ENCODE measurements at regions not wholly inside any gene's neighbourhood (a gene's known extent, or its start where the extent isn't known, plus 50 kb on each side); places are given as distances from the start of the nearest gene placed in this dataset.

DNA sequence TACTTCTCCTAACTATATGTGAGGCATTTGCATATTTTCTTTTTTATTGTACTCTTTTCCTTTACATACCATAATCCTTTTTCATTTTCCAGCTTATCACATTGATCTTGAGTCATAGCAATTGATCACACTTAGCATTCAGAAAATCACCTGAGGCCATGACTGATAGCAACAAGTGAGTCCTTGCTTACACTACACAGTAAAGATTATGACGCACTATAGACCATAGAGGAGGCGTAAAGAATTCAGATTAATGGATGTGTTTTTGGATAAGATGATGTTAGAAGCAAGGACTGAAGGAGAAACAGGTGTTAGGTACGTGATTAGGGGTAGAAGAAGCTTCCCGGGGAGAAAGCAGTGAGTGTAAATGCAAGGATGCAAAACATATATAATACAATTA, 637.7 kb downstream of the ETNK1 start (continued):
- TF ChIP-seq, protein P1, sequence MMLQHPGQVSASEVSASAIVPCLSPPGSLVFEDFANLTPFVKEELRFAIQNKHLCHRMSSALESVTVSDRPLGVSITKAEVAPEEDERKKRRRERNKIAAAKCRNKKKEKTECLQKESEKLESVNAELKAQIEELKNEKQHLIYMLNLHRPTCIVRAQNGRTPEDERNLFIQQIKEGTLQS (CRISPR knock-in tag; conservative IDR thresholded peaks at IDR 0.05) = no peak

DNA sequence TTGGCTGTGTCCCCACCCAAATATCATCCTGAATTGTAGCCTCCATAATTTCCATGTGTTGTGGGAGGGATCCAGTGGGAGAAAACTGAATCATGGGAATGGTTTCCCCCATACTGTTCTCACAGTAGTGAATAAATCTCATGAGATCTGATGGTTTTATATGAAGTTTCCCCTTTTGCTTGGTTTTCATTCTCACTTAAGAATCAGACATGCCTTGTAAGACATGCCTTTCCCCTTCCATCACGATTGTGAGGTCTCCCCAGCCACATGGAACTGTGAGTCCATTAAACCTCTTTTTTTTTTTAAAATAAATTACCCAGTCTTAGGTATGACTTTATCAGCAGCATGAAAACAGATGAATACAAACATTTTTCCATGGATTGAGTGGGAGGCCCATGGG, 652.9 kb downstream of the ETNK1 start:
- Mint-ChIP-seq H3K4me3 (no peak overlapping the region), H3K27ac (no peak overlapping the region), H3K4me1 (no peaks in the 10 kb centered on the region), H3K27me3 (ENCODE audit: low read depth) (no peaks in the 10 kb centered on the region), H3K36me3 (no peaks in the 10 kb centered on the region), H3K9me3 (peaks cover 8% of the 10 kb centered on the region)
- ATAC-seq (no peak), DNase-seq (ENCODE audit: low spot score) (no peak)
- CTCF ChIA-PET = no interaction called here
- POLR2A ChIA-PET = no interaction called here
- TF ChIP-seq, protein P2, sequence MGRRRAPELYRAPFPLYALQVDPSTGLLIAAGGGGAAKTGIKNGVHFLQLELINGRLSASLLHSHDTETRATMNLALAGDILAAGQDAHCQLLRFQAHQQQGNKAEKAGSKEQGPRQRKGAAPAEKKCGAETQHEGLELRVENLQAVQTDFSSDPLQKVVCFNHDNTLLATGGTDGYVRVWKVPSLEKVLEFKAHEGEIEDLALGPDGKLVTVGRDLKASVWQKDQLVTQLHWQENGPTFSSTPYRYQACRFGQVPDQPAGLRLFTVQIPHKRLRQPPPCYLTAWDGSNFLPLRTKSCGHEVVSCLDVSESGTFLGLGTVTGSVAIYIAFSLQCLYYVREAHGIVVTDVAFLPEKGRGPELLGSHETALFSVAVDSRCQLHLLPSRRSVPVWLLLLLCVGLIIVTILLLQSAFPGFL (CRISPR knock-in tag; IDR thresholded peaks at IDR 0.05; ENCODE audit: borderline replicate concordance) = no peak
- TF ChIP-seq ZNF396 (CRISPR knock-in tag; IDR thresholded peaks at IDR 0.05; ENCODE audit: borderline replicate concordance) = no peak
- TF ChIP-seq, protein P3, sequence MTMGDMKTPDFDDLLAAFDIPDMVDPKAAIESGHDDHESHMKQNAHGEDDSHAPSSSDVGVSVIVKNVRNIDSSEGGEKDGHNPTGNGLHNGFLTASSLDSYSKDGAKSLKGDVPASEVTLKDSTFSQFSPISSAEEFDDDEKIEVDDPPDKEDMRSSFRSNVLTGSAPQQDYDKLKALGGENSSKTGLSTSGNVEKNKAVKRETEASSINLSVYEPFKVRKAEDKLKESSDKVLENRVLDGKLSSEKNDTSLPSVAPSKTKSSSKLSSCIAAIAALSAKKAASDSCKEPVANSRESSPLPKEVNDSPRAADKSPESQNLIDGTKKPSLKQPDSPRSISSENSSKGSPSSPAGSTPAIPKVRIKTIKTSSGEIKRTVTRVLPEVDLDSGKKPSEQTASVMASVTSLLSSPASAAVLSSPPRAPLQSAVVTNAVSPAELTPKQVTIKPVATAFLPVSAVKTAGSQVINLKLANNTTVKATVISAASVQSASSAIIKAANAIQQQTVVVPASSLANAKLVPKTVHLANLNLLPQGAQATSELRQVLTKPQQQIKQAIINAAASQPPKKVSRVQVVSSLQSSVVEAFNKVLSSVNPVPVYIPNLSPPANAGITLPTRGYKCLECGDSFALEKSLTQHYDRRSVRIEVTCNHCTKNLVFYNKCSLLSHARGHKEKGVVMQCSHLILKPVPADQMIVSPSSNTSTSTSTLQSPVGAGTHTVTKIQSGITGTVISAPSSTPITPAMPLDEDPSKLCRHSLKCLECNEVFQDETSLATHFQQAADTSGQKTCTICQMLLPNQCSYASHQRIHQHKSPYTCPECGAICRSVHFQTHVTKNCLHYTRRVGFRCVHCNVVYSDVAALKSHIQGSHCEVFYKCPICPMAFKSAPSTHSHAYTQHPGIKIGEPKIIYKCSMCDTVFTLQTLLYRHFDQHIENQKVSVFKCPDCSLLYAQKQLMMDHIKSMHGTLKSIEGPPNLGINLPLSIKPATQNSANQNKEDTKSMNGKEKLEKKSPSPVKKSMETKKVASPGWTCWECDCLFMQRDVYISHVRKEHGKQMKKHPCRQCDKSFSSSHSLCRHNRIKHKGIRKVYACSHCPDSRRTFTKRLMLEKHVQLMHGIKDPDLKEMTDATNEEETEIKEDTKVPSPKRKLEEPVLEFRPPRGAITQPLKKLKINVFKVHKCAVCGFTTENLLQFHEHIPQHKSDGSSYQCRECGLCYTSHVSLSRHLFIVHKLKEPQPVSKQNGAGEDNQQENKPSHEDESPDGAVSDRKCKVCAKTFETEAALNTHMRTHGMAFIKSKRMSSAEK (CRISPR knock-in tag; IDR thresholded peaks at IDR 0.05; ENCODE audit: borderline replicate concordance) = no peak
- TF ChIP-seq ZNF219 (CRISPR knock-in tag; IDR thresholded peaks at IDR 0.05; ENCODE audit: borderline replicate concordance) = no peak

DNA sequence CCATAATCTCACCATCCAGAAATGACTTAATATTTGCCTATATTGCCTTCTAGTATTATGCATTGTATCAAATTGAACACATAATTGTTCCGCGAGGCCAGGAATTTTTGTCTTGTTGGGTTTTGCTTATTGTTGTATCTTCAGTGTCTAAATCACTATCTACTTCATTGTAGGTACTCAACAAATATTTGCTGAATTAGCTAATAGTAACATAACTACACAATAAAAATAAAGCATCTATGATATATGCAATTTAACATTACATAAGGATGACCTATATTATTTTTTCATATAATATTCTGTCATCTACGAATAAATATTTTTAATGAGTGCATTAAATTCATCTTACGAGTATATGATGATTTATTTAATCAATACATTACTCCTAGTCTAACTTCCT, 656.3 kb downstream of the ETNK1 start:
- Mint-ChIP-seq H3K27me3 (ENCODE audit: low read depth) (no peaks in the 10 kb centered on the region), H3K4me3 (no peak overlapping the region), H3K36me3 (no peaks in the 10 kb centered on the region), H3K27ac (no peak overlapping the region), H3K9me3 (peaks cover 20% of the 10 kb centered on the region), H3K4me1 (no peaks in the 10 kb centered on the region)
- ChIA-PET POLR2A (no interaction called here), CTCF (no interaction called here)
- no peak for ATAC-seq
- DNase-seq (ENCODE audit: low spot score) = no peak
- TF ChIP-seq, protein P4, sequence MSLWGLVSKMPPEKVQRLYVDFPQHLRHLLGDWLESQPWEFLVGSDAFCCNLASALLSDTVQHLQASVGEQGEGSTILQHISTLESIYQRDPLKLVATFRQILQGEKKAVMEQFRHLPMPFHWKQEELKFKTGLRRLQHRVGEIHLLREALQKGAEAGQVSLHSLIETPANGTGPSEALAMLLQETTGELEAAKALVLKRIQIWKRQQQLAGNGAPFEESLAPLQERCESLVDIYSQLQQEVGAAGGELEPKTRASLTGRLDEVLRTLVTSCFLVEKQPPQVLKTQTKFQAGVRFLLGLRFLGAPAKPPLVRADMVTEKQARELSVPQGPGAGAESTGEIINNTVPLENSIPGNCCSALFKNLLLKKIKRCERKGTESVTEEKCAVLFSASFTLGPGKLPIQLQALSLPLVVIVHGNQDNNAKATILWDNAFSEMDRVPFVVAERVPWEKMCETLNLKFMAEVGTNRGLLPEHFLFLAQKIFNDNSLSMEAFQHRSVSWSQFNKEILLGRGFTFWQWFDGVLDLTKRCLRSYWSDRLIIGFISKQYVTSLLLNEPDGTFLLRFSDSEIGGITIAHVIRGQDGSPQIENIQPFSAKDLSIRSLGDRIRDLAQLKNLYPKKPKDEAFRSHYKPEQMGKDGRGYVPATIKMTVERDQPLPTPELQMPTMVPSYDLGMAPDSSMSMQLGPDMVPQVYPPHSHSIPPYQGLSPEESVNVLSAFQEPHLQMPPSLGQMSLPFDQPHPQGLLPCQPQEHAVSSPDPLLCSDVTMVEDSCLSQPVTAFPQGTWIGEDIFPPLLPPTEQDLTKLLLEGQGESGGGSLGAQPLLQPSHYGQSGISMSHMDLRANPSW (CRISPR knock-in tag; conservative IDR thresholded peaks at IDR 0.05; ENCODE audit: low read depth) = no peak
- TF ChIP-seq NFATC4 (CRISPR knock-in tag; IDR thresholded peaks at IDR 0.05) (no peak), FOXK1 (CRISPR knock-in tag; IDR thresholded peaks at IDR 0.05) (no peak), ZNF219 (CRISPR knock-in tag; IDR thresholded peaks at IDR 0.05; ENCODE audit: borderline replicate concordance) (no peak), JUN (CRISPR knock-in tag; IDR thresholded peaks at IDR 0.05) (no peak), TP53 (CRISPR knock-in tag; IDR thresholded peaks at IDR 0.05) (no peak), ZNF121 (CRISPR knock-in tag; IDR thresholded peaks at IDR 0.05) (no peak), SP1 (CRISPR knock-in tag; conservative IDR thresholded peaks at IDR 0.05) (no peak), MYBL2 (CRISPR knock-in tag; IDR thresholded peaks at IDR 0.05) (no peak)
- TF ChIP-seq, protein P5, sequence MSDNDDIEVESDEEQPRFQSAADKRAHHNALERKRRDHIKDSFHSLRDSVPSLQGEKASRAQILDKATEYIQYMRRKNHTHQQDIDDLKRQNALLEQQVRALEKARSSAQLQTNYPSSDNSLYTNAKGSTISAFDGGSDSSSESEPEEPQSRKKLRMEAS (CRISPR knock-in tag; IDR thresholded peaks at IDR 0.05) = no peak
- TF ChIP-seq, protein P3 (CRISPR knock-in tag; IDR thresholded peaks at IDR 0.05; ENCODE audit: borderline replicate concordance) = no peak
- TF ChIP-seq, protein P6, sequence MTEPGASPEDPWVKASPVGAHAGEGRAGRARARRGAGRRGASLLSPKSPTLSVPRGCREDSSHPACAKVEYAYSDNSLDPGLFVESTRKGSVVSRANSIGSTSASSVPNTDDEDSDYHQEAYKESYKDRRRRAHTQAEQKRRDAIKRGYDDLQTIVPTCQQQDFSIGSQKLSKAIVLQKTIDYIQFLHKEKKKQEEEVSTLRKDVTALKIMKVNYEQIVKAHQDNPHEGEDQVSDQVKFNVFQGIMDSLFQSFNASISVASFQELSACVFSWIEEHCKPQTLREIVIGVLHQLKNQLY (CRISPR knock-in tag; IDR thresholded peaks at IDR 0.05) = no peak
- TF ChIP-seq, protein P7, sequence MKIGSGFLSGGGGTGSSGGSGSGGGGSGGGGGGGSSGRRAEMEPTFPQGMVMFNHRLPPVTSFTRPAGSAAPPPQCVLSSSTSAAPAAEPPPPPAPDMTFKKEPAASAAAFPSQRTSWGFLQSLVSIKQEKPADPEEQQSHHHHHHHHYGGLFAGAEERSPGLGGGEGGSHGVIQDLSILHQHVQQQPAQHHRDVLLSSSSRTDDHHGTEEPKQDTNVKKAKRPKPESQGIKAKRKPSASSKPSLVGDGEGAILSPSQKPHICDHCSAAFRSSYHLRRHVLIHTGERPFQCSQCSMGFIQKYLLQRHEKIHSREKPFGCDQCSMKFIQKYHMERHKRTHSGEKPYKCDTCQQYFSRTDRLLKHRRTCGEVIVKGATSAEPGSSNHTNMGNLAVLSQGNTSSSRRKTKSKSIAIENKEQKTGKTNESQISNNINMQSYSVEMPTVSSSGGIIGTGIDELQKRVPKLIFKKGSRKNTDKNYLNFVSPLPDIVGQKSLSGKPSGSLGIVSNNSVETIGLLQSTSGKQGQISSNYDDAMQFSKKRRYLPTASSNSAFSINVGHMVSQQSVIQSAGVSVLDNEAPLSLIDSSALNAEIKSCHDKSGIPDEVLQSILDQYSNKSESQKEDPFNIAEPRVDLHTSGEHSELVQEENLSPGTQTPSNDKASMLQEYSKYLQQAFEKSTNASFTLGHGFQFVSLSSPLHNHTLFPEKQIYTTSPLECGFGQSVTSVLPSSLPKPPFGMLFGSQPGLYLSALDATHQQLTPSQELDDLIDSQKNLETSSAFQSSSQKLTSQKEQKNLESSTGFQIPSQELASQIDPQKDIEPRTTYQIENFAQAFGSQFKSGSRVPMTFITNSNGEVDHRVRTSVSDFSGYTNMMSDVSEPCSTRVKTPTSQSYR (CRISPR knock-in tag; IDR thresholded peaks at IDR 0.05) = no peak
